ENCODE measurements at regions not wholly inside any gene's neighbourhood (a gene's known extent, or its start where the extent isn't known, plus 50 kb on each side); places are given as distances from the start of the nearest gene placed in this dataset.

- Histone ChIP-seq H3K4me1 (no peaks in the 10 kb centered on the region), H3K27me3 (peaks cover 27% of the 10 kb centered on the region), H3K4me3 (ENCODE audit: low read depth, low read length) (no peak overlapping the region), H3K36me3 (no peaks in the 10 kb centered on the region), H3K9me3 (no peaks in the 10 kb centered on the region)
- peak; percentile 11 for DNase-seq
- TF ChIP-seq, protein P1, sequence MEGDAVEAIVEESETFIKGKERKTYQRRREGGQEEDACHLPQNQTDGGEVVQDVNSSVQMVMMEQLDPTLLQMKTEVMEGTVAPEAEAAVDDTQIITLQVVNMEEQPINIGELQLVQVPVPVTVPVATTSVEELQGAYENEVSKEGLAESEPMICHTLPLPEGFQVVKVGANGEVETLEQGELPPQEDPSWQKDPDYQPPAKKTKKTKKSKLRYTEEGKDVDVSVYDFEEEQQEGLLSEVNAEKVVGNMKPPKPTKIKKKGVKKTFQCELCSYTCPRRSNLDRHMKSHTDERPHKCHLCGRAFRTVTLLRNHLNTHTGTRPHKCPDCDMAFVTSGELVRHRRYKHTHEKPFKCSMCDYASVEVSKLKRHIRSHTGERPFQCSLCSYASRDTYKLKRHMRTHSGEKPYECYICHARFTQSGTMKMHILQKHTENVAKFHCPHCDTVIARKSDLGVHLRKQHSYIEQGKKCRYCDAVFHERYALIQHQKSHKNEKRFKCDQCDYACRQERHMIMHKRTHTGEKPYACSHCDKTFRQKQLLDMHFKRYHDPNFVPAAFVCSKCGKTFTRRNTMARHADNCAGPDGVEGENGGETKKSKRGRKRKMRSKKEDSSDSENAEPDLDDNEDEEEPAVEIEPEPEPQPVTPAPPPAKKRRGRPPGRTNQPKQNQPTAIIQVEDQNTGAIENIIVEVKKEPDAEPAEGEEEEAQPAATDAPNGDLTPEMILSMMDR (IDR thresholded peaks at IDR 0.05; ENCODE audit: low read depth, low read length) = peak; percentile 50
Observed at GRCh38 chr2:224284134-224284946, 117.6 kb downstream of the FAM124B start.

- H3K36me3 ChIP-seq = no peaks in the 10 kb centered on the region
- TF ChIP-seq, protein P1 (IDR thresholded peaks at IDR 0.05; ENCODE audit: low read depth, low read length) = no peak
- H3K27me3 ChIP-seq = peaks cover 27% of the 10 kb centered on the region
- no peaks in the 10 kb centered on the region for H3K4me1 ChIP-seq
- H3K4me3 ChIP-seq (ENCODE audit: low read depth, low read length) = no peak overlapping the region
- H3K9me3 ChIP-seq = no peaks in the 10 kb centered on the region
- DNase-seq = no peak
Observed at GRCh38 chr2:224283466-224283965, 118.4 kb downstream of the FAM124B start.

DNA sequence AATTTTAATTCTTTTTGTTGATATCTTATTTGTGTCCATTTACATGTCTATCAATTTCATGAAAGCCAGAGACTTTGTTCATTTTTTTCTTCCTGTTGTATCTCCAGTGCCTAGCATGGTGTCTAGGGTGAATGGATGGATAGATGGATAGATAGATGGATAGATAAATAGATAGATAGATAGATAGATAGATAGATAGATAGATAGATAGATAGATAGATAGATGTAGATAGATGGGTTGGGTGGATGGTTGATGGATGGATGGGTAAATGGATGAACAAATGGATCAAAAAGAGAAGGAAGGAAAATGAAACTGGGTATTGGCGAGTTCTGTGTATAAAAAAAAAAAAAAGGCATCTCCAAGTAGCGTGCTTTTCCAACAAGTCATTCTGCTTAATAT, 120.5 kb downstream of the FAM124B start:
- TF ChIP-seq, protein P1 (IDR thresholded peaks at IDR 0.05; ENCODE audit: low read depth, low read length) = no peak

DNA sequence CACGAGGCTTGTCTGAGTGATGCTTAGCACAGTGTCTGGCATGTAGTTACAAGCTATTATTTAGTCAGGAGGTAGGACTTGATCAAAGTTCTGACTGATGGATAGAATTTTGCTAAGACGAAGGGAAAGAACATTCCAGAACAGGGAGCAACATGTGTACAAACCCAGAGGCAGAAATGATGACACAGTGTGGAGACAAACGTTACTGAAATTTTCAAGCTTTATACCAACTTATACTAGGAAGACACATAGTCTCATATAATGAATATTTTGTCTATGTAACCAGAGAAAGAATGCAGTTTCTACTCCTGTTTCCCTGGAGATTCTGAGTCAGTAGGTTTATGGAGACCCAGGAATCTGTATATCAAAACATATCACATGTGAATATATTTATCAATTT, 123.4 kb downstream of the FAM124B start:
- H3K27me3 ChIP-seq = peaks cover 12% of the 10 kb centered on the region; the same call in 1 of the 2 replicates
- H3K4me3 ChIP-seq (ENCODE audit: low read depth, low read length) = no peak overlapping the region
- no peaks in the 10 kb centered on the region for H3K36me3 ChIP-seq
- H3K4me1 ChIP-seq = no peaks in the 10 kb centered on the region
- TF ChIP-seq, protein P1 (IDR thresholded peaks at IDR 0.05; ENCODE audit: low read depth, low read length) = no peak
- H3K9me3 ChIP-seq = no peaks in the 10 kb centered on the region
- no peak for DNase-seq

More for the DNA sequence above, 120.5 kb downstream of the FAM124B start:
- Histone ChIP-seq H3K27me3 (peaks cover 18% of the 10 kb centered on the region; the same call in 1 of the 2 replicates), H3K36me3 (no peaks in the 10 kb centered on the region), H3K4me3 (ENCODE audit: low read depth, low read length) (no peak overlapping the region), H3K9me3 (no peaks in the 10 kb centered on the region), H3K4me1 (no peaks in the 10 kb centered on the region)
- no peak for DNase-seq

- no peak overlapping the region for H3K4me3 ChIP-seq (ENCODE audit: low read depth, low read length)
- H3K36me3 ChIP-seq = no peaks in the 10 kb centered on the region
- H3K4me1 ChIP-seq = no peaks in the 10 kb centered on the region
- no peak for DNase-seq
- H3K27me3 ChIP-seq = peaks cover 5% of the 10 kb centered on the region; the same call in 1 of the 2 replicates
- TF ChIP-seq, protein P1 (IDR thresholded peaks at IDR 0.05; ENCODE audit: low read depth, low read length) = no peak
- no peaks in the 10 kb centered on the region for H3K9me3 ChIP-seq
Observed at GRCh38 chr2:224276251-224276650, 125.7 kb downstream of the FAM124B start.

Measured in BE2C (cell line).